Brain microvascular endothelial cell (primary cell): ENCODE measurements at regions not wholly inside any gene's neighbourhood (a gene's known extent, or its start where the extent isn't known, plus 50 kb on each side); places are given as distances from the start of the nearest gene placed in this dataset.
"Not testable (repeated sequence)": the region's sequence is repeated elsewhere in the genome, so short reads cannot be mapped to it uniquely, and the experiment has no call there.

ENCODE experiments used
- DNase-seq: peaks from one replicate; pipeline ENCODE4 v3.0.0-alpha.2; 2020
- H3K27ac ChIP-seq: fragments of 250-450 bp; sonication (Bioruptor Pico); 2 replicates; pipeline ENCODE4 v1.5.1; 2020; ENCODE audit warnings: mild to moderate bottlenecking, moderate library complexity
- H3K27me3 ChIP-seq: fragments of 250-450 bp; sonication (Bioruptor Pico); replicated peaks from 2 replicates; pipeline ENCODE4 v1.5.1; 2020; ENCODE audit warnings: mild to moderate bottlenecking
- H3K36me3 ChIP-seq: fragments of 250-450 bp; sonication (Bioruptor Pico); replicated peaks from 2 replicates; pipeline ENCODE4 v1.5.1; 2020; ENCODE audit warnings: mild to moderate bottlenecking
- H3K4me3 ChIP-seq: 2 replicates; pipeline ENCODE4 v1.5.1; 2011; ENCODE audit warnings: low read depth, mild to moderate bottlenecking, control low read depth, low read length, moderate library complexity
- CTCF ChIP-seq: IDR thresholded peaks from 2 replicates; pipeline ENCODE4 v1.5.1; 2011; ENCODE audit warnings: low read depth, mild to moderate bottlenecking, moderate library complexity, low read length, control low read depth, inconsistent platforms; ENCODE audit errors: missing control alignments
- in situ Hi-C: cut with HindIII; loops from 2 replicates; pipeline ENCODE4 v1.10.0; 2017; ENCODE audit warnings: low sequenced_read_pairs, low pct_ligation_motif_present

GRCh38 chr4:171242831-171243230 lies 570.4 kb upstream of the GALNTL6 start:
- DNase-seq, result peak; percentile 5
- H3K36me3 ChIP-seq, result no peaks in the 10 kb centered on the region
- no peak overlapping the region for H3K4me3 ChIP-seq
- H3K27ac ChIP-seq, result no peak overlapping the region
- no peak for TF ChIP-seq CTCF
- in situ Hi-C loops, result no loop called here
- no peaks in the 10 kb centered on the region for H3K27me3 ChIP-seq

- no peak for TF ChIP-seq CTCF
- no peaks in the 10 kb centered on the region for H3K27me3 ChIP-seq
- H3K36me3 ChIP-seq, result no peaks in the 10 kb centered on the region
- no peak overlapping the region for H3K4me3 ChIP-seq
- in situ Hi-C loops, result no loop called here
- no peak overlapping the region for H3K27ac ChIP-seq
- DNase-seq, result no peak
Measured at GRCh38 chr4:171239196-171239595, 574.0 kb upstream of the GALNTL6 start.

GRCh38 chr4:171235521-171235920 lies 577.7 kb upstream of the GALNTL6 start:
- Histone ChIP-seq H3K27ac (no peak overlapping the region), H3K27me3 (no peaks in the 10 kb centered on the region), H3K4me3 (no peak overlapping the region), H3K36me3 (no peaks in the 10 kb centered on the region)
- no peak for TF ChIP-seq CTCF
- in situ Hi-C loops, result no loop called here
- DNase-seq, result no peak

- H3K27me3 ChIP-seq, H3K4me3 ChIP-seq, H3K36me3 ChIP-seq, in situ Hi-C loops, DNase-seq, H3K27ac ChIP-seq: not testable (repeated sequence)
Measured at GRCh38 chr4:171229354-171229753, 583.9 kb upstream of the GALNTL6 start.

GRCh38 chr4:171221181-171221580 lies 592.0 kb upstream of the GALNTL6 start:
- Histone ChIP-seq H3K4me3 (no peak overlapping the region), H3K36me3 (no peaks in the 10 kb centered on the region), H3K27ac (no peak overlapping the region), H3K27me3 (no peaks in the 10 kb centered on the region)
- TF ChIP-seq CTCF, result no peak
- in situ Hi-C loops, result no loop called here
- DNase-seq, result no peak

- DNase-seq, result peak; percentile 24
- in situ Hi-C loops, result no loop called here
Measured at GRCh38 chr4:171203425-171203824, 609.8 kb upstream of the GALNTL6 start.

More at GRCh38 chr4:171203425-171203824, 609.8 kb upstream of the GALNTL6 start:
- H3K27me3 ChIP-seq, result no peaks in the 10 kb centered on the region
- TF ChIP-seq CTCF, result no peak
- no peaks in the 10 kb centered on the region for H3K36me3 ChIP-seq
- no peak overlapping the region for H3K4me3 ChIP-seq
- H3K27ac ChIP-seq, result no peak overlapping the region
